ENCODE measurements at regions not wholly inside any gene's neighbourhood (a gene's known extent, or its start where the extent isn't known, plus 50 kb on each side); places are given as distances from the start of the nearest gene placed in this dataset.

GRCh38 chr4:153127760-153128494 lies 76.3 kb upstream of the TRIM2 start:
- CTCF ChIA-PET (ENCODE audit: unreplicated experiment): interaction anchor here (0.6 to 3.0 kb wide), 4 partner anchors 42 to 515 kb away, joined by 3 to 15 read pairs (median 6); partner anchors contain the start of genes ARFIP1 and TIGD4
- Histone ChIP-seq H3K79me2 (ENCODE audit: insufficient read depth, low read depth, low read length) (no peaks in the 10 kb centered on the region), H3K27ac (ENCODE audit: low read depth, low read length, poor library complexity, severe bottlenecking) (no peak overlapping the region), H3K4me3 (ENCODE audit: low read depth, low read length, poor library complexity, severe bottlenecking) (no peak overlapping the region), H3K9me3 (ENCODE audit: low read length) (no peaks in the 10 kb centered on the region), H4K20me1 (ENCODE audit: insufficient read depth, low read length) (no peaks in the 10 kb centered on the region), H3K4me2 (ENCODE audit: low read length) (no peak overlapping the region), H3K4me1 (ENCODE audit: insufficient read depth, low read length, poor library complexity, severe bottlenecking) (no peaks in the 10 kb centered on the region), H3K36me3 (ENCODE audit: insufficient read depth, low read length) (no peaks in the 10 kb centered on the region), H2AFZ (ENCODE audit: low read length) (peak overlapping the region; percentile 16; the same call in 1 of the 2 replicates), H3K9me2 (ENCODE audit: insufficient read depth, low read length) (no peaks in the 10 kb centered on the region)
- BruUV-seq (replicated peaks): no TSS peak
- peak; percentile 84 for DNase-seq (ENCODE audit: low spot score)
- intact Hi-C loops (cut with micrococcal nuclease; ENCODE audit: unreplicated experiment): loop anchor here (1.0 to 10.0 kb wide), 4 partner anchors 43 to 514 kb away; partner anchors contain the start of gene FHDC1
- POLR2A ChIA-PET: interaction anchor here (0.5 to 0.8 kb wide), 6 partner anchors 39 to 1100 kb away, joined by 3 to 4 read pairs (median 3); no protein-coding TSS in a partner anchor
- TF ChIP-seq CTCF (conservative IDR thresholded peaks at IDR 0.05; ENCODE audit: low read length): peak; percentile 98
- TF ChIP-seq EZH2phosphoT487 (IDR thresholded peaks at IDR 0.05; ENCODE audit: borderline replicate concordance, low read depth, low read length): no peak

GRCh38 chr4:153131596-153131995 lies 72.6 kb upstream of the TRIM2 start:
- Histone ChIP-seq H3K4me3 (ENCODE audit: low read depth, low read length, poor library complexity, severe bottlenecking) (no peak overlapping the region), H3K4me2 (ENCODE audit: low read length) (no peak overlapping the region), H3K36me3 (ENCODE audit: insufficient read depth, low read length) (no peaks in the 10 kb centered on the region), H3K79me2 (ENCODE audit: insufficient read depth, low read depth, low read length) (no peaks in the 10 kb centered on the region), H2AFZ (ENCODE audit: low read length) (no peak overlapping the region), H3K9me2 (ENCODE audit: insufficient read depth, low read length) (no peaks in the 10 kb centered on the region), H4K20me1 (ENCODE audit: insufficient read depth, low read length) (no peaks in the 10 kb centered on the region), H3K27ac (ENCODE audit: low read depth, low read length, poor library complexity, severe bottlenecking) (no peak overlapping the region), H3K4me1 (ENCODE audit: insufficient read depth, low read length, poor library complexity, severe bottlenecking) (no peaks in the 10 kb centered on the region), H3K9me3 (ENCODE audit: low read length) (no peaks in the 10 kb centered on the region)
- TF ChIP-seq CTCF (conservative IDR thresholded peaks at IDR 0.05; ENCODE audit: low read length): peak; percentile 69
- no peak for TF ChIP-seq EZH2phosphoT487 (IDR thresholded peaks at IDR 0.05; ENCODE audit: borderline replicate concordance, low read depth, low read length)
- DNase-seq (ENCODE audit: low spot score): no peak
- no TSS peak for BruUV-seq (replicated peaks)
- ChIA-PET CTCF (ENCODE audit: unreplicated experiment) (no interaction called here), POLR2A (interaction anchor here (0.5 kb wide), 1 partner anchor 11 kb away, joined by 3 read pairs; no protein-coding TSS in a partner anchor)
- intact Hi-C loops (cut with micrococcal nuclease; ENCODE audit: unreplicated experiment): no loop called here

GRCh38 chr4:153137159-153137558 lies 67.1 kb upstream of the TRIM2 start:
- no peak for DNase-seq (ENCODE audit: low spot score)
- Histone ChIP-seq H3K9me2 (ENCODE audit: insufficient read depth, low read length) (no peaks in the 10 kb centered on the region), H3K4me3 (ENCODE audit: low read depth, low read length, poor library complexity, severe bottlenecking) (no peak overlapping the region), H3K4me2 (ENCODE audit: low read length) (no peak overlapping the region), H3K9me3 (ENCODE audit: low read length) (no peaks in the 10 kb centered on the region), H2AFZ (ENCODE audit: low read length) (no peak overlapping the region), H3K27ac (ENCODE audit: low read depth, low read length, poor library complexity, severe bottlenecking) (no peak overlapping the region), H3K79me2 (ENCODE audit: insufficient read depth, low read depth, low read length) (no peaks in the 10 kb centered on the region), H4K20me1 (ENCODE audit: insufficient read depth, low read length) (no peaks in the 10 kb centered on the region), H3K4me1 (ENCODE audit: insufficient read depth, low read length, poor library complexity, severe bottlenecking) (no peaks in the 10 kb centered on the region), H3K36me3 (ENCODE audit: insufficient read depth, low read length) (no peaks in the 10 kb centered on the region)
- intact Hi-C loops (cut with micrococcal nuclease; ENCODE audit: unreplicated experiment): no loop called here
- ChIA-PET CTCF (ENCODE audit: unreplicated experiment) (no interaction called here), POLR2A (interaction anchor here (1.1 kb wide), 1 partner anchor 506 kb away, joined by 4 read pairs; no protein-coding TSS in a partner anchor)
- no peak for TF ChIP-seq EZH2phosphoT487 (IDR thresholded peaks at IDR 0.05; ENCODE audit: borderline replicate concordance, low read depth, low read length)
- no peak for TF ChIP-seq CTCF (conservative IDR thresholded peaks at IDR 0.05; ENCODE audit: low read length)
- BruUV-seq (replicated peaks): no TSS peak

Data from OCI-LY7 (cell line).